IMR-90 (cell line): ENCODE measurements at regions not wholly inside any gene's neighbourhood (a gene's known extent, or its start where the extent isn't known, plus 50 kb on each side); places are given as distances from the start of the nearest gene placed in this dataset.
A peak's percentile ranks its signal among the peaks of the same experiment; 100 is the strongest.

Experiments
- ATAC-seq: fragments of 200-7000 bp; cut with Tn5 transposase; 2 replicates; pipeline ENCODE4 v1.9.1; 2020; ENCODE audit warnings: low read depth, mild to moderate bottlenecking, moderate library complexity
- BruUV-seq: library from RNA; stranded (reverse); fragments of 400-500 nt; replicated peaks from 2 replicates; lab custom pipeline; 2021; lab: Mats Ljungman, UMichigan
- CTCF ChIA-PET: fragments of 300-600 bp; formaldehyde crosslinking; extraction: SDS; loops from one replicate; lab custom pipeline; 2021; ENCODE audit warnings: antibody characterized with exemption; lab: Yijun Ruan, JAX
- POLR2A ChIA-PET: fragments of 300-600 bp; sonication (Branson Sonifier 250); formaldehyde crosslinking; loops from one replicate; lab custom pipeline; 2022; ENCODE audit warnings: antibody characterized with exemption; ENCODE audit not compliant: unreplicated experiment; lab: Charles Lee
- DNase-seq: peaks from one replicate; pipeline ENCODE4 v3.0.0; 2013
- H2AFZ ChIP-seq: replicated peaks from 2 replicates; pipeline ENCODE3; 2013; ENCODE audit warnings: low read length, mild to moderate bottlenecking; ENCODE audit not compliant: poor library complexity
- H2AK5ac ChIP-seq: 2 replicates; pipeline ENCODE4 v1.6.1; 2013; ENCODE audit warnings: low read depth, low read length, inconsistent platforms
- H2AK9ac ChIP-seq: replicated peaks from 2 replicates; pipeline ENCODE3; 2013; ENCODE audit warnings: mild to moderate bottlenecking, low read depth, low read length, moderate library complexity; ENCODE audit not compliant: poor library complexity
- H2BK120ac ChIP-seq: 2 replicates; pipeline ENCODE4 v1.6.1; 2013; ENCODE audit warnings: low read depth, low read length, inconsistent platforms
- H2BK15ac ChIP-seq: 3 replicates; pipeline ENCODE4 v1.6.1; 2013; ENCODE audit warnings: low read depth, low read length, inconsistent platforms
- H2BK20ac ChIP-seq: 2 replicates; pipeline ENCODE4 v1.6.1; 2013; ENCODE audit warnings: low read depth, mild to moderate bottlenecking, inconsistent platforms, low read length, moderate library complexity
- H2BK5ac ChIP-seq: 2 replicates; pipeline ENCODE4 v1.6.1; 2013; ENCODE audit warnings: mild to moderate bottlenecking, low read depth, low read length, inconsistent platforms; ENCODE audit not compliant: poor library complexity, severe bottlenecking
- H3K14ac ChIP-seq: replicated peaks from 2 replicates; pipeline ENCODE4 v1.6.1; 2013; ENCODE audit warnings: low read depth, low read length, inconsistent platforms
- H3K18ac ChIP-seq: 2 replicates; pipeline ENCODE4 v1.6.1; 2013; ENCODE audit warnings: low read depth, low read length, control low read depth
- H3K23ac ChIP-seq: 2 replicates; pipeline ENCODE4 v1.6.1; 2013; ENCODE audit warnings: low read depth, low read length, inconsistent platforms
- H3K27ac ChIP-seq: 2 replicates; pipeline ENCODE4 v1.5.1; 2013; ENCODE audit warnings: mild to moderate bottlenecking, control low read depth, low read length; ENCODE audit not compliant: insufficient read depth
- H3K27me3 ChIP-seq: 2 replicates; pipeline ENCODE4 v1.6.1; 2013; ENCODE audit warnings: low read length; ENCODE audit not compliant: control insufficient read depth, insufficient read depth
- H3K36me3 ChIP-seq: 2 replicates; pipeline ENCODE4 v1.6.1; 2013; ENCODE audit warnings: low read length, mixed read lengths; ENCODE audit not compliant: control insufficient read depth, insufficient read depth
- H3K4ac ChIP-seq: 2 replicates; pipeline ENCODE4 v1.6.1; 2013; ENCODE audit warnings: low read depth, low read length, inconsistent platforms
- H3K4me1 ChIP-seq: 2 replicates; pipeline ENCODE4 v1.6.1; 2013; ENCODE audit warnings: low read length, mixed read lengths; ENCODE audit not compliant: control insufficient read depth, insufficient read depth
- H3K4me2 ChIP-seq: 2 replicates; pipeline ENCODE4 v1.6.1; 2013; ENCODE audit warnings: low read depth, mild to moderate bottlenecking, control low read depth, low read length, moderate library complexity
- H3K4me3 ChIP-seq: 2 replicates; pipeline ENCODE4 v1.5.1; 2013; ENCODE audit warnings: low read depth, mild to moderate bottlenecking, control low read depth, low read length, moderate library complexity; ENCODE audit not compliant: insufficient read depth
- H3K56ac ChIP-seq: 2 replicates; pipeline ENCODE4 v1.6.1; 2013; ENCODE audit warnings: low read length, inconsistent platforms; ENCODE audit not compliant: insufficient read depth; ENCODE audit errors: extremely low read depth
- H3K79me1 ChIP-seq, 2 experiments: 2 replicates each; pipeline ENCODE4 v1.6.1; 2013; ENCODE audit warnings: low read length in 2 of 2, inconsistent platforms in 1 of 2, low read depth in 1 of 2
- H3K9ac ChIP-seq: 2 replicates; pipeline ENCODE4 v1.6.1; 2013; ENCODE audit warnings: low read depth, low read length, control low read depth
- H3K9me1 ChIP-seq: 2 replicates; pipeline ENCODE4 v1.6.1; 2013; ENCODE audit warnings: low read length, inconsistent platforms; ENCODE audit not compliant: insufficient read depth
- H3K9me3 ChIP-seq: 2 replicates; pipeline ENCODE4 v1.6.1; 2013; ENCODE audit warnings: low read length; ENCODE audit not compliant: control insufficient read depth, insufficient read depth
- H4K20me1 ChIP-seq: 2 replicates; pipeline ENCODE4 v1.6.1; 2013; ENCODE audit warnings: low read length, inconsistent platforms; ENCODE audit not compliant: insufficient read depth
- H4K5ac ChIP-seq: 2 replicates; pipeline ENCODE4 v1.6.1; 2013; ENCODE audit warnings: mild to moderate bottlenecking, low read depth, low read length, control low read depth
- H4K8ac ChIP-seq, 2 experiments: 2 replicates each; pipeline ENCODE4 v1.6.1; 2013; ENCODE audit warnings: low read depth in 2 of 2, low read length in 2 of 2, control low read depth in 1 of 2, inconsistent platforms in 1 of 2
- H4K91ac ChIP-seq: 2 replicates; pipeline ENCODE4 v1.6.1; 2013; ENCODE audit warnings: low read depth, low read length, inconsistent platforms; ENCODE audit not compliant: insufficient read depth
- CEBPB ChIP-seq: IDR thresholded peaks from 2 replicates; pipeline ENCODE4 v1.6.1; 2012; ENCODE audit warnings: low read depth, low read length, improper control_type of control experiment
- FOS ChIP-seq: fragments of 150-350 bp; IDR thresholded peaks from 2 replicates; pipeline ENCODE4 v1.6.1; 2016; ENCODE audit warnings: low read depth, low read length
- NFE2L2 ChIP-seq: fragments of 150-350 bp; IDR thresholded peaks from 2 replicates; pipeline ENCODE4 v1.6.1; 2016; ENCODE audit warnings: low read depth, mild to moderate bottlenecking, low read length
- RCOR1 ChIP-seq: IDR thresholded peaks from 2 replicates; pipeline ENCODE4 v1.6.1; 2012; ENCODE audit warnings: mild to moderate bottlenecking, low read length, improper control_type of control experiment; ENCODE audit not compliant: insufficient replicate concordance
- SMC3 ChIP-seq: fragments of 150-350 bp; IDR thresholded peaks from 2 replicates; pipeline ENCODE4 v1.6.1; 2016; ENCODE audit warnings: low read depth, mild to moderate bottlenecking, antibody characterized with exemption, low read length, moderate library complexity
- WGBS, 2 experiments: methylation state at CpG; one replicate each; pipeline versions ENCODE4 v1.1.5 to v1.1.7; 2013; ENCODE audit warnings: missing lambda C conversion rate in 2 of 2; ENCODE audit not compliant: insufficient read length in 1 of 2; ENCODE audit errors: extremely low coverage in 2 of 2; 5-methylcytosine and 5-hydroxymethylcytosine counted together
- dilution Hi-C: fragments of 300-500 bp; cut with HindIII; formaldehyde crosslinking; loops from one replicate; pipeline ENCODE4 v1.14.3; 2018; ENCODE audit warnings: low sequenced_read_pairs; ENCODE audit not compliant: unreplicated experiment
- in situ Hi-C: fragments of 300-500 bp; cut with MboI; formaldehyde crosslinking; loops from 3 replicates; pipeline ENCODE4 v1.14.3; 2019; ENCODE audit warnings: low sequenced_read_pairs, inconsistent platforms, mixed read lengths
- intact Hi-C: fragments of 100-400 bp; cut with micrococcal nuclease; formaldehyde crosslinking; loops from 2 replicates; pipeline ENCODE4 v1.10.0; 2022
- TF ChIP-seq, protein P1 (sequence below): fragments of 150-350 bp; IDR thresholded peaks from 2 replicates; pipeline ENCODE4 v1.6.1; 2017; ENCODE audit warnings: mild to moderate bottlenecking, antibody characterized with exemption, low read length, low read depth
- TF ChIP-seq, protein P2 (sequence below): conservative IDR thresholded peaks from 2 replicates; pipeline ENCODE4 v1.5.1; 2012; ENCODE audit warnings: mild to moderate bottlenecking, low read depth, low read length, improper control_type of control experiment
- TF ChIP-seq, protein P3 (sequence below): fragments of 150-350 bp; IDR thresholded peaks from 2 replicates; pipeline ENCODE4 v1.6.1; 2016; ENCODE audit warnings: low read depth, mild to moderate bottlenecking, low read length, moderate library complexity, borderline replicate concordance

DNA sequence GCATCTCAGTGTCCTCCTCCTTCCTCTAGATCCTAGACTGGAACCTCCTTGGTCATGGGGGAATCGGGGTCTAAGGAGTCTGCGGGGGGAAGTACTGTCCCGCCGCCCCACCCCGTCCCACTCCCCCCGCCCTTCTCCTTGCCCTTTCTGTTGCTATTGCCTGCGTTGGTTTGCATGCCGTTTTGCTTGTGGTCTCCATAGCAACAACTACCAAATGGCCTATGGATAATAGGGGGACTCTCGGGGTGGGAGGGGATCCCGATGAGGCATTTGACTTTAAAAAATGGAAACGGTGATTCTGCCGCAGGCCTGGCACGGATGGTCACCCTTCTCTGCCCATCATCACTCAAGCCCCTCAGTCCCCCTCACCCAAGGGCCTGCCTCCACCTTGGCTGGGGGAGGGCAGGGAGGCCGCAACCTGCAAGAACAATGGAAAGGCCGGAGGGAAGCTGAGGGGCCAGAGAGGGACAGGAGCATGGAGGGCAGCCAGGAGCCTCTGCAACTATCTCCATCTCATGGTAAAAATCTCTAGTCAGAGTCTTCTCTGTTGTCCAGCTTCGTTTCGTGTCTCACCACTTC, 231.4 kb upstream of the TNRC6C start:
- peaks cover 17% of the 10 kb centered on the region for H3K27me3 ChIP-seq

More for the DNA sequence above, 231.4 kb upstream of the TNRC6C start:
- ATAC-seq (no peak), DNase-seq (no peak)
- BruUV-seq: no TSS peak
- Histone ChIP-seq H3K4me2 (no peak overlapping the region), H3K27ac (no peak overlapping the region), H3K23ac (no peak overlapping the region), H4K20me1 (no peaks in the 10 kb centered on the region), H4K5ac (no peak overlapping the region), H3K14ac (no peak overlapping the region), H3K79me1 (no peaks in the 10 kb centered on the region), H2BK15ac (no peak overlapping the region), H3K4me3 (no peak overlapping the region), H4K91ac (no peak overlapping the region), H2BK5ac (no peak overlapping the region), H3K56ac (no peak overlapping the region), H3K9me3 (no peaks in the 10 kb centered on the region), H2AFZ (peak overlapping the region; percentile 43), H3K9ac (no peak overlapping the region), H2AK9ac (no peak overlapping the region), H3K18ac (no peak overlapping the region), H4K8ac (no peak overlapping the region), H3K4me1 (no peaks in the 10 kb centered on the region), H3K4ac (no peak overlapping the region), H3K9me1 (no peaks in the 10 kb centered on the region), H3K36me3 (no peaks in the 10 kb centered on the region), H2AK5ac (no peak overlapping the region), H2BK120ac (no peak overlapping the region), H2BK20ac (no peak overlapping the region)
- TF ChIP-seq FOS (no peak), SMC3 (no peak), CEBPB (no peak), NFE2L2 (no peak), RCOR1 (no peak)
- TF ChIP-seq, protein P1, sequence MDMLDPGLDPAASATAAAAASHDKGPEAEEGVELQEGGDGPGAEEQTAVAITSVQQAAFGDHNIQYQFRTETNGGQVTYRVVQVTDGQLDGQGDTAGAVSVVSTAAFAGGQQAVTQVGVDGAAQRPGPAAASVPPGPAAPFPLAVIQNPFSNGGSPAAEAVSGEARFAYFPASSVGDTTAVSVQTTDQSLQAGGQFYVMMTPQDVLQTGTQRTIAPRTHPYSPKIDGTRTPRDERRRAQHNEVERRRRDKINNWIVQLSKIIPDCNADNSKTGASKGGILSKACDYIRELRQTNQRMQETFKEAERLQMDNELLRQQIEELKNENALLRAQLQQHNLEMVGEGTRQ: no peak
- TF ChIP-seq, protein P2, sequence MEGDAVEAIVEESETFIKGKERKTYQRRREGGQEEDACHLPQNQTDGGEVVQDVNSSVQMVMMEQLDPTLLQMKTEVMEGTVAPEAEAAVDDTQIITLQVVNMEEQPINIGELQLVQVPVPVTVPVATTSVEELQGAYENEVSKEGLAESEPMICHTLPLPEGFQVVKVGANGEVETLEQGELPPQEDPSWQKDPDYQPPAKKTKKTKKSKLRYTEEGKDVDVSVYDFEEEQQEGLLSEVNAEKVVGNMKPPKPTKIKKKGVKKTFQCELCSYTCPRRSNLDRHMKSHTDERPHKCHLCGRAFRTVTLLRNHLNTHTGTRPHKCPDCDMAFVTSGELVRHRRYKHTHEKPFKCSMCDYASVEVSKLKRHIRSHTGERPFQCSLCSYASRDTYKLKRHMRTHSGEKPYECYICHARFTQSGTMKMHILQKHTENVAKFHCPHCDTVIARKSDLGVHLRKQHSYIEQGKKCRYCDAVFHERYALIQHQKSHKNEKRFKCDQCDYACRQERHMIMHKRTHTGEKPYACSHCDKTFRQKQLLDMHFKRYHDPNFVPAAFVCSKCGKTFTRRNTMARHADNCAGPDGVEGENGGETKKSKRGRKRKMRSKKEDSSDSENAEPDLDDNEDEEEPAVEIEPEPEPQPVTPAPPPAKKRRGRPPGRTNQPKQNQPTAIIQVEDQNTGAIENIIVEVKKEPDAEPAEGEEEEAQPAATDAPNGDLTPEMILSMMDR: no peak
- TF ChIP-seq, protein P3, sequence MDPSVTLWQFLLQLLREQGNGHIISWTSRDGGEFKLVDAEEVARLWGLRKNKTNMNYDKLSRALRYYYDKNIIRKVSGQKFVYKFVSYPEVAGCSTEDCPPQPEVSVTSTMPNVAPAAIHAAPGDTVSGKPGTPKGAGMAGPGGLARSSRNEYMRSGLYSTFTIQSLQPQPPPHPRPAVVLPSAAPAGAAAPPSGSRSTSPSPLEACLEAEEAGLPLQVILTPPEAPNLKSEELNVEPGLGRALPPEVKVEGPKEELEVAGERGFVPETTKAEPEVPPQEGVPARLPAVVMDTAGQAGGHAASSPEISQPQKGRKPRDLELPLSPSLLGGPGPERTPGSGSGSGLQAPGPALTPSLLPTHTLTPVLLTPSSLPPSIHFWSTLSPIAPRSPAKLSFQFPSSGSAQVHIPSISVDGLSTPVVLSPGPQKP: no peak
- in situ Hi-C loops: no loop called here
- WGBS, 2 experiments: no CpG with 5 or more reads among the region's 17 CpGs
- CTCF ChIA-PET: no interaction called here
- intact Hi-C loops: no loop called here
- POLR2A ChIA-PET: no interaction called here
- dilution Hi-C loops: no loop called here
